OCI-LY1 (cell line): ENCODE measurements at regions not wholly inside any gene's neighbourhood (a gene's known extent, or its start where the extent isn't known, plus 50 kb on each side); places are given as distances from the start of the nearest gene placed in this dataset.

Experiments
- CTCF ChIP-seq: fragments of 200-600 bp; sonication (generic), shearing (Covaris generic); IDR thresholded peaks from 2 replicates; pipeline ENCODE4 v1.5.1; 2017; ENCODE audit warnings: mild to moderate bottlenecking, antibody characterized with exemption, low read length, moderate library complexity, mixed read lengths
- EZH2 ChIP-seq: fragments of 200-600 bp; sonication (generic), shearing (Covaris generic); IDR thresholded peaks from 2 replicates; pipeline ENCODE4 v1.8.0; 2017; ENCODE audit warnings: borderline replicate concordance, mixed run types, mild to moderate bottlenecking, antibody characterized with exemption, low read length, moderate library complexity, mixed read lengths

GRCh38 chr2:208594642-208595385, 188.2 kb downstream of the PTH2R start:
- TF ChIP-seq CTCF = no peak
- no peak for TF ChIP-seq EZH2
